HEK293 (cell line): ENCODE measurements at regions not wholly inside any gene's neighbourhood (a gene's known extent, or its start where the extent isn't known, plus 50 kb on each side); places are given as distances from the start of the nearest gene placed in this dataset.

Experiments used
- CTCF ChIA-PET: fragments of 350-600 bp; formaldehyde crosslinking; extraction: SDS; loops from one replicate; lab custom pipeline; 2021; ENCODE audit warnings: antibody characterized with exemption; lab: Yijun Ruan, JAX
- POLR2A ChIA-PET: fragments of 300-600 bp; formaldehyde crosslinking; extraction: SDS; loops from one replicate; lab custom pipeline; 2020; ENCODE audit warnings: antibody characterized with exemption, inconsistent platforms; lab: Yijun Ruan, JAX
- H3K27ac ChIP-seq: fragments of 200-500 bp; sonication (Bioruptor generic); 2 replicates; pipeline ENCODE4 v1.5.1; 2014; ENCODE audit warnings: low read depth, low read length, control low read depth, inconsistent platforms; ENCODE audit errors: extremely low read depth
- H3K36me3 ChIP-seq, 2 experiments: fragments of 200-500 bp in 1 of 2; sonication (Bioruptor generic) in 1 of 2; 1 replicate in 1 of 2; 2 replicates in 1 of 2; pipeline ENCODE4 v1.5.1; 2014 to 2017; ENCODE audit warnings: inconsistent platforms in 2 of 2, low read length in 2 of 2; ENCODE audit not compliant: control insufficient read depth in 2 of 2, insufficient read depth in 1 of 2
- H3K4me1 ChIP-seq: fragments of 200-500 bp; sonication (Bioruptor generic); 2 replicates; pipeline ENCODE4 v1.5.1; 2014; ENCODE audit warnings: mild to moderate bottlenecking, low read length, inconsistent platforms; ENCODE audit not compliant: control insufficient read depth, insufficient read depth
- H3K4me3 ChIP-seq: 2 replicates; pipeline ENCODE4 v1.5.1; 2011; ENCODE audit warnings: low read depth, mild to moderate bottlenecking, control low read depth, low read length, moderate library complexity
- H3K9me3 ChIP-seq: fragments of 200-500 bp; sonication (Bioruptor generic); 2 replicates; pipeline ENCODE4 v1.5.1; 2014; ENCODE audit warnings: low read depth, low read length, inconsistent platforms; ENCODE audit not compliant: control insufficient read depth, insufficient read depth
- AEBP2 ChIP-seq: fragments of 450-650 bp; formaldehyde crosslinking; IDR thresholded peaks from 2 replicates; pipeline ENCODE4 v1.5.1; 2016; ENCODE audit warnings: missing biosample characterization, missing genetic modification characterization, borderline replicate concordance
- GLI2 ChIP-seq: fragments of 450-650 bp; formaldehyde crosslinking; IDR thresholded peaks from 2 replicates; pipeline ENCODE4; 2017; ENCODE audit warnings: missing biosample characterization, missing genetic modification characterization, low read depth, borderline replicate concordance
- HIC1 ChIP-seq: fragments of 450-650 bp; formaldehyde crosslinking; IDR thresholded peaks from 2 replicates; pipeline ENCODE4 v1.5.1; 2016; ENCODE audit warnings: missing biosample characterization, missing genetic modification characterization
- KLF9 ChIP-seq: fragments of 450-650 bp; formaldehyde crosslinking; IDR thresholded peaks from 2 replicates; pipeline ENCODE4 v1.5.1; 2016; ENCODE audit warnings: missing biosample characterization, missing genetic modification characterization, low read depth
- REST ChIP-seq: fragments of 450-650 bp; formaldehyde crosslinking; IDR thresholded peaks from 2 replicates; pipeline ENCODE4 v1.5.1; 2016; ENCODE audit warnings: missing biosample characterization, missing genetic modification characterization
- SP3 ChIP-seq: fragments of 450-650 bp; formaldehyde crosslinking; IDR thresholded peaks from 2 replicates; pipeline ENCODE4 v1.5.1; 2016; ENCODE audit warnings: missing biosample characterization, missing genetic modification characterization
- ZNF184 ChIP-seq: fragments of 450-650 bp; IDR thresholded peaks from 2 replicates; pipeline ENCODE4 v1.5.1; 2018; ENCODE audit warnings: missing biosample characterization, mild to moderate bottlenecking, missing genetic modification characterization
- ZNF214 ChIP-seq: fragments of 450-650 bp; formaldehyde crosslinking; IDR thresholded peaks from 2 replicates; pipeline ENCODE4 v1.5.1; 2017; ENCODE audit warnings: missing biosample characterization, mild to moderate bottlenecking, missing genetic modification characterization, borderline replicate concordance
- ZNF280C ChIP-seq: fragments of 450-650 bp; formaldehyde crosslinking; IDR thresholded peaks from 2 replicates; pipeline ENCODE4 v1.5.1; 2016; ENCODE audit warnings: missing biosample characterization, missing genetic modification characterization
- ZNF341 ChIP-seq: fragments of 450-650 bp; formaldehyde crosslinking; IDR thresholded peaks from 2 replicates; pipeline ENCODE4; 2016; ENCODE audit warnings: low read depth, missing biosample characterization, missing genetic modification characterization
- ZNF48 ChIP-seq: fragments of 450-650 bp; formaldehyde crosslinking; IDR thresholded peaks from 2 replicates; pipeline ENCODE4 v1.5.1; 2016; ENCODE audit warnings: missing biosample characterization, missing genetic modification characterization
- ZNF513 ChIP-seq: fragments of 450-650 bp; IDR thresholded peaks from 2 replicates; pipeline ENCODE4 v1.5.1; 2018; ENCODE audit warnings: missing biosample characterization, missing genetic modification characterization
- ZNF704 ChIP-seq: fragments of 450-650 bp; formaldehyde crosslinking; IDR thresholded peaks from 2 replicates; pipeline ENCODE4 v1.5.1; 2016; ENCODE audit warnings: missing biosample characterization, missing genetic modification characterization
- ZNF837 ChIP-seq: fragments of 450-650 bp; formaldehyde crosslinking; IDR thresholded peaks from 2 replicates; pipeline ENCODE4 v1.5.1; 2016; ENCODE audit warnings: missing biosample characterization, missing genetic modification characterization
- ZSCAN4 ChIP-seq: fragments of 450-650 bp; formaldehyde crosslinking; IDR thresholded peaks from 2 replicates; pipeline ENCODE4 v1.5.1; 2017; ENCODE audit warnings: missing biosample characterization, missing genetic modification characterization

GRCh38 chr17:70668276-70668937 lies 499.1 kb downstream of the KCNJ2 start:
- ChIA-PET CTCF (no interaction called here), POLR2A (no interaction called here)
- no peak for TF ChIP-seq HIC1 (tag by site-specific recombination)
- no peaks in the 10 kb centered on the region for H3K4me1 ChIP-seq
- no peaks in the 10 kb centered on the region for H3K36me3 ChIP-seq
- no peak overlapping the region for H3K27ac ChIP-seq
- H3K9me3 ChIP-seq, result no peaks in the 10 kb centered on the region
- H3K4me3 ChIP-seq, result no peak overlapping the region

- H3K9me3 ChIP-seq, result no peaks in the 10 kb centered on the region
- no peak overlapping the region for H3K27ac ChIP-seq
- no peak for TF ChIP-seq ZSCAN4 (tag by site-specific recombination)
- no peak for TF ChIP-seq GLI2
- TF ChIP-seq ZNF837 (tag by site-specific recombination), result no peak
- no peak for TF ChIP-seq SP3 (tag by site-specific recombination)
- ChIA-PET POLR2A (no interaction called here), CTCF (no interaction called here)
- no peaks in the 10 kb centered on the region for H3K36me3 ChIP-seq
- no peaks in the 10 kb centered on the region for H3K4me1 ChIP-seq
- no peak overlapping the region for H3K4me3 ChIP-seq
These were observed 499.8 kb downstream of the KCNJ2 start for GRCh38 chr17:70668938-70669778.

GRCh38 chr17:70674061-70674460 lies 504.7 kb downstream of the KCNJ2 start:
- H3K27ac ChIP-seq, result no peak overlapping the region
- H3K4me1 ChIP-seq, result peaks cover 17% of the 10 kb centered on the region
- H3K9me3 ChIP-seq, result no peaks in the 10 kb centered on the region
- H3K4me3 ChIP-seq, result no peak overlapping the region
- ChIA-PET POLR2A (no interaction called here), CTCF (no interaction called here)
- H3K36me3 ChIP-seq, result no peaks in the 10 kb centered on the region
- TF ChIP-seq ZNF341 (tag by site-specific recombination), result no peak
- no peak for TF ChIP-seq ZNF280C
- TF ChIP-seq ZNF513 (tag by site-specific recombination), result no peak
- no peak for TF ChIP-seq ZNF704 (tag by site-specific recombination)
- no peak for TF ChIP-seq REST
- TF ChIP-seq ZNF48, result no peak
- no peak for TF ChIP-seq ZNF214 (tag by site-specific recombination)
- TF ChIP-seq KLF9, result no peak
- no peak for TF ChIP-seq AEBP2 (tag by site-specific recombination)
- no peak for TF ChIP-seq ZNF184
